OCI-LY1 (cell line): ENCODE measurements at regions not wholly inside any gene's neighbourhood (a gene's known extent, or its start where the extent isn't known, plus 50 kb on each side); places are given as distances from the start of the nearest gene placed in this dataset.

ENCODE experiments used
- H2AFZ ChIP-seq: fragments of 200-600 bp; sonication (generic), shearing (Covaris generic); 2 replicates; pipeline ENCODE4 v1.6.0; 2014; ENCODE audit warnings: antibody characterized with exemption, mild to moderate bottlenecking, low read length
- H3F3A ChIP-seq: fragments of 200-600 bp; sonication (generic), shearing (Covaris generic); 2 replicates; pipeline ENCODE4 v1.6.0; 2014; ENCODE audit warnings: mild to moderate bottlenecking, antibody characterized with exemption, low read length, moderate library complexity; ENCODE audit not compliant: insufficient read depth
- H3K27ac ChIP-seq: fragments of 200-600 bp; sonication (generic); 2 replicates; pipeline ENCODE4 v1.5.1; 2014; ENCODE audit warnings: low read length, mixed run types, mild to moderate bottlenecking, low read depth; ENCODE audit not compliant: poor library complexity, severe bottlenecking
- H3K27me3 ChIP-seq: fragments of 200-600 bp; sonication (generic); 2 replicates; pipeline ENCODE4 v1.6.0; 2014; ENCODE audit warnings: antibody characterized with exemption, mild to moderate bottlenecking, low read length, moderate library complexity; ENCODE audit not compliant: insufficient read depth
- H3K36me3 ChIP-seq: fragments of 200-600 bp; sonication (generic); 2 replicates; pipeline ENCODE4 v1.6.1; 2014; ENCODE audit warnings: mild to moderate bottlenecking, antibody characterized with exemption, low read length, moderate library complexity, mixed read lengths; ENCODE audit not compliant: insufficient read depth
- H3K4me1 ChIP-seq: fragments of 200-600 bp; sonication (generic); 2 replicates; pipeline ENCODE4 v1.5.1; 2014; ENCODE audit warnings: mild to moderate bottlenecking, low read length, moderate library complexity; ENCODE audit not compliant: insufficient read depth, severe bottlenecking
- H3K4me2 ChIP-seq: fragments of 200-600 bp; sonication (generic), shearing (Covaris generic); 2 replicates; pipeline ENCODE4 v1.6.1; 2014; ENCODE audit warnings: low read length
- H3K4me3 ChIP-seq: fragments of 200-600 bp; sonication (generic); 2 replicates; pipeline ENCODE4 v1.5.1; 2014; ENCODE audit warnings: low read length, low read depth, mild to moderate bottlenecking, mixed read lengths; ENCODE audit not compliant: poor library complexity, severe bottlenecking
- H3K79me2 ChIP-seq: fragments of 200-600 bp; shearing (Covaris generic); 2 replicates; pipeline ENCODE4 v1.6.1; 2016; ENCODE audit warnings: mixed run types, low read length, mixed read lengths; ENCODE audit not compliant: insufficient read depth
- H3K9ac ChIP-seq: fragments of 200-600 bp; sonication (generic), shearing (Covaris generic); 2 replicates; pipeline ENCODE4 v1.6.1; 2014; ENCODE audit warnings: mild to moderate bottlenecking, low read length, mixed read lengths
- H3K9me2 ChIP-seq: fragments of 200-600 bp; sonication (generic), shearing (Covaris generic); 2 replicates; pipeline ENCODE4 v1.6.1; 2014; ENCODE audit warnings: low read depth, mild to moderate bottlenecking, low read length, mixed read lengths
- H3K9me3 ChIP-seq: fragments of 200-600 bp; shearing (Covaris generic); 2 replicates; pipeline ENCODE4 v1.6.1; 2014; ENCODE audit warnings: low read length, mixed read lengths
- H4K20me1 ChIP-seq: fragments of 200-600 bp; sonication (generic), shearing (Covaris generic); 2 replicates; pipeline ENCODE4 v1.6.0; 2016; ENCODE audit warnings: mild to moderate bottlenecking, low read length; ENCODE audit not compliant: insufficient read depth
- EZH2 ChIP-seq: fragments of 200-600 bp; sonication (generic), shearing (Covaris generic); IDR thresholded peaks from 2 replicates; pipeline ENCODE4 v1.8.0; 2017; ENCODE audit warnings: borderline replicate concordance, mixed run types, mild to moderate bottlenecking, antibody characterized with exemption, low read length, moderate library complexity, mixed read lengths
- TF ChIP-seq, protein P1 (sequence below): fragments of 200-600 bp; sonication (generic), shearing (Covaris generic); IDR thresholded peaks from 2 replicates; pipeline ENCODE4 v1.5.1; 2017; ENCODE audit warnings: mild to moderate bottlenecking, antibody characterized with exemption, low read length, moderate library complexity, mixed read lengths

DNA sequence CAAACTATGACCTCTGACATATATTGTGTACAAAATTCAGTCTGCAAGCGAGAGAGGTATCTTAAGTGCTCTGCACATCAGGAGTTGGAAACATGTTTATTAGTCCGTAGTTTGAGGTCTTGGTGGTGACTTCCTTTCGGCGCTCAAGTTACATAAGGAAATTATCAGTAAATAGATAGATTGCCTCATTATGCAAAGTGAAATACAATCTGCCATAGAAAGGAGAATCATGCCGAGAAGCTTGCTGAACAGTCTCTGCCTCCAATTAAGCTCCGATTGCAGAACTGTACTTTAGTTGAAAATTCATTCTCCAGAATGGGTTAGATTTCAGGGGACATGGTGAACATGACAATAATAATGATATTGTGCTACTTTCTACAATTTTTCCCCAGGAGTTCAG lies 271.8 kb downstream of the BRINP2 start:
- H3F3A ChIP-seq: no peaks in the 10 kb centered on the region
- no peaks in the 10 kb centered on the region for H3K9me3 ChIP-seq
- no peak overlapping the region for H2AFZ ChIP-seq
- H3K9ac ChIP-seq: no peak overlapping the region
- no peaks in the 10 kb centered on the region for H3K27me3 ChIP-seq
- no peak for TF ChIP-seq EZH2
- TF ChIP-seq, protein P1, sequence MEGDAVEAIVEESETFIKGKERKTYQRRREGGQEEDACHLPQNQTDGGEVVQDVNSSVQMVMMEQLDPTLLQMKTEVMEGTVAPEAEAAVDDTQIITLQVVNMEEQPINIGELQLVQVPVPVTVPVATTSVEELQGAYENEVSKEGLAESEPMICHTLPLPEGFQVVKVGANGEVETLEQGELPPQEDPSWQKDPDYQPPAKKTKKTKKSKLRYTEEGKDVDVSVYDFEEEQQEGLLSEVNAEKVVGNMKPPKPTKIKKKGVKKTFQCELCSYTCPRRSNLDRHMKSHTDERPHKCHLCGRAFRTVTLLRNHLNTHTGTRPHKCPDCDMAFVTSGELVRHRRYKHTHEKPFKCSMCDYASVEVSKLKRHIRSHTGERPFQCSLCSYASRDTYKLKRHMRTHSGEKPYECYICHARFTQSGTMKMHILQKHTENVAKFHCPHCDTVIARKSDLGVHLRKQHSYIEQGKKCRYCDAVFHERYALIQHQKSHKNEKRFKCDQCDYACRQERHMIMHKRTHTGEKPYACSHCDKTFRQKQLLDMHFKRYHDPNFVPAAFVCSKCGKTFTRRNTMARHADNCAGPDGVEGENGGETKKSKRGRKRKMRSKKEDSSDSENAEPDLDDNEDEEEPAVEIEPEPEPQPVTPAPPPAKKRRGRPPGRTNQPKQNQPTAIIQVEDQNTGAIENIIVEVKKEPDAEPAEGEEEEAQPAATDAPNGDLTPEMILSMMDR: no peak
- no peak overlapping the region for H3K4me2 ChIP-seq
- H3K4me1 ChIP-seq: no peaks in the 10 kb centered on the region
- H3K9me2 ChIP-seq: no peaks in the 10 kb centered on the region
- no peak overlapping the region for H3K27ac ChIP-seq
- H3K36me3 ChIP-seq: no peaks in the 10 kb centered on the region
- H3K4me3 ChIP-seq: no peak overlapping the region
- no peaks in the 10 kb centered on the region for H4K20me1 ChIP-seq
- H3K79me2 ChIP-seq: no peaks in the 10 kb centered on the region

DNA sequence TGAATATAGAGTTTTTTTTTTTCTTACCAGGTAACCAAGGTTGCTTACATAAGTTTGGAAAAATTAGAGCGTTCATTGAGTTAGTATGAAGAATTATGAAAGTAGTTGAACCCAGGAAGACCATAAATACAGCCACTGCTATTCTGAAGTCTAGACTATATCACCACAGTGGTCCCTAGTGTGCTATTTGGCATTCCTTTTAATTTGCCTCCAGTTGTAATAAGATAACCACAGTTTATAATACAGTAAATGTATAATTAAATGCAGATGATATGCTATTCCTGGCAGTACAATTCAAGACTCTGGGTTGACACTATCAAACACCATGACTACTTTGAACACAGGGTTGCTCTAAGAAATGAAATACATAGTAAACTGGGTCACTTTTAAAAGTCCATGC lies 270.5 kb downstream of the BRINP2 start:
- Histone ChIP-seq H3K27me3 (no peaks in the 10 kb centered on the region), H3K9me2 (no peaks in the 10 kb centered on the region), H3K4me1 (no peaks in the 10 kb centered on the region), H3K4me2 (no peak overlapping the region), H3K27ac (no peak overlapping the region), H3K36me3 (no peaks in the 10 kb centered on the region), H2AFZ (no peak overlapping the region), H3K9me3 (no peaks in the 10 kb centered on the region), H3K9ac (no peak overlapping the region), H3K4me3 (no peak overlapping the region), H3K79me2 (no peaks in the 10 kb centered on the region), H3F3A (no peaks in the 10 kb centered on the region), H4K20me1 (no peaks in the 10 kb centered on the region)
- TF ChIP-seq, protein P1: no peak
- TF ChIP-seq EZH2: no peak

DNA sequence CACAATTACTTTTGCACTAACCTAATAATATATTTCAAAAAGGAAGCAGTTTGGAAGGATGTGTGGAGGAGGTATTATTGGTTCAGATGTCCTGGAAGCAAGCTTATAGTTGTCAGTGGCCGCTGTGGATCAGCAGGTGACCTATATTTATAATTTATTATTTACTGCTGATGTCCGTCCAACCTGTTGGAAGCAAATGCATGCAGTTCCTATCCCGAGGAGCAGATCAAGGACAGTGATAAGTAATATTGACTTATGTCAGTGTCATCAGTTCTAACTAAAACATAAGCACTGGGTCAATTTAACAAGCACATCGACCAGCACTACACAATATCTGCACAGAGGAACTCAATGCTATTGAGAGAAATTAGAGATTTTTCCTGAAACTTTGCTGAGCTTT lies 270.1 kb downstream of the BRINP2 start:
- no peaks in the 10 kb centered on the region for H3F3A ChIP-seq
- H3K9me2 ChIP-seq: no peaks in the 10 kb centered on the region
- H3K4me1 ChIP-seq: no peaks in the 10 kb centered on the region
- no peaks in the 10 kb centered on the region for H3K27me3 ChIP-seq
- H4K20me1 ChIP-seq: no peaks in the 10 kb centered on the region
- TF ChIP-seq, protein P1: no peak
- no peak for TF ChIP-seq EZH2
- no peaks in the 10 kb centered on the region for H3K36me3 ChIP-seq
- no peak overlapping the region for H2AFZ ChIP-seq
- H3K79me2 ChIP-seq: no peaks in the 10 kb centered on the region
- no peak overlapping the region for H3K4me3 ChIP-seq
- no peaks in the 10 kb centered on the region for H3K9me3 ChIP-seq
- no peak overlapping the region for H3K9ac ChIP-seq
- no peak overlapping the region for H3K27ac ChIP-seq
- H3K4me2 ChIP-seq: no peak overlapping the region
